T-helper 1 cell (primary cell): ENCODE measurements at regions not wholly inside any gene's neighbourhood (a gene's known extent, or its start where the extent isn't known, plus 50 kb on each side); places are given as distances from the start of the nearest gene placed in this dataset.
"Not testable (repeated sequence)": the region's sequence is repeated elsewhere in the genome, so short reads cannot be mapped to it uniquely, and the experiment has no call there.

Experiments
- DNase-seq, 5 donors: peaks; one replicate each; pipeline ENCODE4 v3.0.0-alpha.2; 2012 to 2020

- no peak for DNase-seq
These were observed 150.5 kb upstream of the KRR1 start for GRCh38 chr12:75661908-75662307.

GRCh38 chr12:75660805-75661404 lies 149.5 kb upstream of the KRR1 start:
- DNase-seq: no peak

GRCh38 chr12:75660107-75660530 lies 148.7 kb upstream of the KRR1 start:
- DNase-seq: peak in 1 of 5 donors; percentile 25

- peak in 1 of 5 donors; percentile 63 for DNase-seq
These were observed 147.8 kb upstream of the KRR1 start for GRCh38 chr12:75658901-75659823.

GRCh38 chr12:75658286-75658685 lies 146.9 kb upstream of the KRR1 start:
- DNase-seq: no peak

- DNase-seq: no peak
These were observed 146.4 kb upstream of the KRR1 start for GRCh38 chr12:75657831-75658230.

GRCh38 chr12:75657354-75657753 lies 145.9 kb upstream of the KRR1 start:
- DNase-seq: not testable (repeated sequence)

- DNase-seq: no peak
These were observed 145.2 kb upstream of the KRR1 start for GRCh38 chr12:75656648-75657047.

GRCh38 chr12:75656210-75656609 lies 144.8 kb upstream of the KRR1 start:
- no peak for DNase-seq

GRCh38 chr12:75655315-75655806 lies 144.0 kb upstream of the KRR1 start:
- DNase-seq: peak in 1 of 5 donors; percentile 75

GRCh38 chr12:75651342-75651695 lies 139.9 kb upstream of the KRR1 start:
- DNase-seq: no peak

- DNase-seq: no peak
These were observed 139.4 kb upstream of the KRR1 start for GRCh38 chr12:75650595-75651341.

- no peak for DNase-seq
These were observed 138.7 kb upstream of the KRR1 start for GRCh38 chr12:75650100-75650499.

GRCh38 chr12:75648856-75649255 lies 137.4 kb upstream of the KRR1 start:
- DNase-seq: no peak

GRCh38 chr12:75646329-75647210 lies 135.2 kb upstream of the KRR1 start:
- DNase-seq: no peak

GRCh38 chr12:75644472-75645072 lies 133.2 kb upstream of the KRR1 start:
- DNase-seq: no peak

- DNase-seq: not testable (repeated sequence)
These were observed 131.7 kb upstream of the KRR1 start for GRCh38 chr12:75643119-75643518.

GRCh38 chr12:75642226-75642625 lies 130.8 kb upstream of the KRR1 start:
- DNase-seq: peak in 1 of 5 donors; percentile 16

- DNase-seq: peak in 1 of 5 donors; percentile 86
These were observed 129.8 kb upstream of the KRR1 start for GRCh38 chr12:75641031-75641780.

GRCh38 chr12:75638792-75639191 lies 127.4 kb upstream of the KRR1 start:
- DNase-seq: no peak

- DNase-seq: no peak
These were observed 125.2 kb upstream of the KRR1 start for GRCh38 chr12:75636607-75637006.
